H1 (cell line): ENCODE measurements at regions not wholly inside any gene's neighbourhood (a gene's known extent, or its start where the extent isn't known, plus 50 kb on each side); places are given as distances from the start of the nearest gene placed in this dataset.

ENCODE experiments used
- CTCF ChIA-PET: fragments of 300-600 bp; sonication (Branson Sonifier 250); formaldehyde crosslinking; loops from one replicate; lab custom pipeline; 2021; ENCODE audit not compliant: partially characterized antibody; lab: Charles Lee
- POLR2A ChIA-PET: fragments of 300-600 bp; sonication (Branson Sonifier 250); formaldehyde crosslinking; loops from one replicate; lab custom pipeline; 2021; ENCODE audit warnings: inconsistent platforms; ENCODE audit not compliant: partially characterized antibody; lab: Charles Lee
- DNase-seq, 2 experiments: peaks; one replicate each; pipeline versions ENCODE4 v3.0.0 to v3.0.0-alpha.2; 2010 to 2022; ENCODE audit warnings: low spot score in 2 of 2, low read depth in 1 of 2, mixed read lengths in 1 of 2
- FAIRE-seq: peaks from 2 replicates; lab custom pipeline; 2011; peaks lifted over from hg19 to GRCh38; lab: Jason Lieb, UNC
- H2AFZ ChIP-seq: 2 replicates; pipeline ENCODE4 v1.8.1; 2012; ENCODE audit warnings: low read length, inconsistent platforms
- H2AK5ac ChIP-seq: 2 replicates; pipeline ENCODE4 v1.6.1; 2013; ENCODE audit warnings: low read depth, low read length
- H2BK120ac ChIP-seq: replicated peaks from 2 replicates; pipeline ENCODE3; 2013; ENCODE audit warnings: low read depth, low read length, inconsistent platforms
- H2BK12ac ChIP-seq: 2 replicates; pipeline ENCODE4 v1.6.1; 2013; ENCODE audit warnings: low read depth, low read length
- H2BK15ac ChIP-seq: 2 replicates; pipeline ENCODE4 v1.6.1; 2013; ENCODE audit warnings: low read length
- H2BK20ac ChIP-seq: 2 replicates; pipeline ENCODE4 v1.6.1; 2013; ENCODE audit warnings: low read length
- H2BK5ac ChIP-seq: 2 replicates; pipeline ENCODE4 v1.6.1; 2013; ENCODE audit warnings: low read depth, low read length
- H3K14ac ChIP-seq: 2 replicates; pipeline ENCODE4 v1.6.1; 2013; ENCODE audit warnings: inconsistent platforms; ENCODE audit not compliant: insufficient read length
- H3K18ac ChIP-seq: 2 replicates; pipeline ENCODE4 v1.6.1; 2013; ENCODE audit warnings: low read length; ENCODE audit errors: extremely low read depth
- H3K23ac ChIP-seq: 2 replicates; pipeline ENCODE4 v1.6.1; 2013; ENCODE audit warnings: inconsistent platforms; ENCODE audit not compliant: insufficient read length
- H3K23me2 ChIP-seq: 2 replicates; pipeline ENCODE4 v1.6.1; 2013; ENCODE audit warnings: low read depth, low read length
- H3K27ac ChIP-seq: 2 replicates; pipeline ENCODE4 v1.6.1; 2011; ENCODE audit warnings: low read depth, low read length, inconsistent platforms
- H3K27me3 ChIP-seq, 4 experiments: replicated peaks in 1 of 4; 1 replicate in 1 of 4; 2 replicates in 3 of 4; pipeline versions ENCODE4 v1.6.1 to v1.8.1; 2011 to 2013; ENCODE audit warnings: low read length in 3 of 4, mild to moderate bottlenecking in 3 of 4, inconsistent platforms in 2 of 4, mixed read lengths in 2 of 4, moderate library complexity in 1 of 4; ENCODE audit not compliant: control insufficient read depth in 3 of 4, insufficient read depth in 3 of 4; ENCODE audit errors: extremely low read depth in 1 of 4
- H3K36me3 ChIP-seq, 4 experiments: 2 replicates each; pipeline versions ENCODE4 v1.6.1 to v1.8.1; 2011 to 2013; ENCODE audit warnings: mild to moderate bottlenecking in 4 of 4, low read length in 3 of 4, moderate library complexity in 2 of 4, control low read depth in 1 of 4, inconsistent platforms in 1 of 4; ENCODE audit not compliant: insufficient read depth in 4 of 4, control insufficient read depth in 2 of 4
- H3K4ac ChIP-seq: replicated peaks from 2 replicates; pipeline ENCODE3; 2013; ENCODE audit warnings: low read length, low read depth, mixed read lengths, inconsistent platforms; ENCODE audit not compliant: insufficient read length
- H3K4me1 ChIP-seq, 4 experiments: replicated peaks in 1 of 4; 1 replicate in 1 of 4; 2 replicates in 3 of 4; pipeline versions ENCODE4 v1.6.1 to v1.8.1; 2011 to 2013; ENCODE audit warnings: low read length in 3 of 4, inconsistent platforms in 2 of 4, mixed read lengths in 1 of 4; ENCODE audit not compliant: insufficient read depth in 4 of 4, control insufficient read depth in 3 of 4
- H3K4me2 ChIP-seq, 2 experiments: 2 replicates each; pipeline versions ENCODE4 v1.6.1 to v1.8.1; 2011 to 2013; ENCODE audit warnings: low read depth in 2 of 2, low read length in 2 of 2, control low read depth in 1 of 2, inconsistent platforms in 1 of 2, mild to moderate bottlenecking in 1 of 2; ENCODE audit not compliant: insufficient read depth in 1 of 2
- H3K4me3 ChIP-seq, 4 experiments: fragments of 200-600, 300-600 bp in 1 of 4; sonication (generic), shearing (Covaris generic), sonication (Bioruptor Twin) in 1 of 4; 2 replicates each; pipeline versions ENCODE4 v1.5.1 to v1.8.1; 2011 to 2016; ENCODE audit warnings: low read length in 4 of 4, low read depth in 3 of 4, control low read depth in 2 of 4, inconsistent platforms in 2 of 4, mild to moderate bottlenecking in 2 of 4, mixed read lengths in 1 of 4, moderate library complexity in 1 of 4; ENCODE audit not compliant: insufficient read depth in 2 of 4; ENCODE audit errors: extremely low read depth in 1 of 4
- H3K56ac ChIP-seq: replicated peaks from 2 replicates; pipeline ENCODE3; 2013; ENCODE audit warnings: low read depth, mild to moderate bottlenecking, mixed read lengths, low read length, inconsistent platforms; ENCODE audit not compliant: insufficient read length
- H3K79me1 ChIP-seq: 2 replicates; pipeline ENCODE4 v1.6.1; 2013; ENCODE audit warnings: low read depth, low read length, control low read depth
- H3K79me2 ChIP-seq, 2 experiments: 2 replicates each; pipeline versions ENCODE4 v1.6.1 to v1.8.1; 2012 to 2013; ENCODE audit warnings: low read length in 2 of 2, mild to moderate bottlenecking in 2 of 2, inconsistent platforms in 1 of 2; ENCODE audit not compliant: insufficient read depth in 2 of 2, control insufficient read depth in 1 of 2
- H3K9ac ChIP-seq, 4 experiments: replicated peaks in 1 of 4; 1 replicate in 1 of 4; 2 replicates in 3 of 4; pipeline versions ENCODE4 v1.6.1 to v1.8.1; 2011 to 2013; ENCODE audit warnings: low read depth in 3 of 4, low read length in 3 of 4, control low read depth in 2 of 4, mild to moderate bottlenecking in 2 of 4, moderate library complexity in 2 of 4, inconsistent platforms in 1 of 4; ENCODE audit errors: extremely low read depth in 1 of 4
- H3K9me3 ChIP-seq, 2 experiments: 2 replicates each; pipeline versions ENCODE4 v1.6.1 to v1.8.1; 2012 to 2013; ENCODE audit warnings: mild to moderate bottlenecking in 2 of 2, moderate library complexity in 2 of 2, control low read depth in 1 of 2, inconsistent platforms in 1 of 2, low read depth in 1 of 2, low read length in 1 of 2, mixed read lengths in 1 of 2; ENCODE audit not compliant: insufficient read depth in 2 of 2
- H4K20me1 ChIP-seq, 2 experiments: replicated peaks in 1 of 2; 2 replicates each; pipeline versions ENCODE3 to v1.8.1; 2011 to 2013; ENCODE audit warnings: inconsistent platforms in 2 of 2, low read length in 2 of 2, mild to moderate bottlenecking in 1 of 2; ENCODE audit not compliant: insufficient read depth in 2 of 2, control insufficient read depth in 1 of 2
- H4K5ac ChIP-seq: 2 replicates; pipeline ENCODE4 v1.6.1; 2013; ENCODE audit warnings: low read length, low read depth, mixed read lengths, inconsistent platforms; ENCODE audit not compliant: insufficient read length
- H4K8ac ChIP-seq: 2 replicates; pipeline ENCODE4 v1.8.0; 2013; ENCODE audit warnings: mild to moderate bottlenecking, moderate library complexity, low read length, inconsistent platforms; ENCODE audit not compliant: insufficient read depth; ENCODE audit errors: extremely low read depth
- H4K91ac ChIP-seq: replicated peaks from 2 replicates; pipeline ENCODE3; 2013; ENCODE audit warnings: low read length, mixed read lengths, inconsistent platforms; ENCODE audit not compliant: insufficient read length
- CTCF ChIP-seq, 3 experiments: IDR thresholded peaks; 1 replicate in 2 of 3; 2 replicates in 1 of 3; pipeline versions ENCODE4 v1.5.1 to v1.6.1; 2011; ENCODE audit warnings: low read length in 3 of 3, mild to moderate bottlenecking in 3 of 3, inconsistent platforms in 2 of 3, low read depth in 1 of 3, moderate library complexity in 1 of 3; ENCODE audit not compliant: insufficient read depth in 1 of 3; ENCODE audit errors: control extremely low read depth in 1 of 3
- NANOG ChIP-seq: IDR thresholded peaks from 2 replicates; pipeline ENCODE4 v1.6.1; 2011; ENCODE audit warnings: low read length, low read depth, mild to moderate bottlenecking, inconsistent platforms; ENCODE audit not compliant: insufficient read depth, poor library complexity, severe bottlenecking

- Histone ChIP-seq H3K23me2 (no peaks in the 10 kb centered on the region), H3K14ac (no peak overlapping the region), H2BK20ac (no peak overlapping the region), H4K91ac (no peak overlapping the region), H3K27ac (no peak overlapping the region), H2AFZ (no peak overlapping the region), H3K56ac (no peak overlapping the region), H4K8ac (no peak overlapping the region), H3K18ac (no peak overlapping the region), H3K27me3 (peaks cover 0 to 1% (median 0%) of the 10 kb centered on the region in 4 experiments; a peak in 1 of 7 replicates), H3K23ac (no peak overlapping the region), H2BK15ac (no peak overlapping the region), H4K20me1 (no peaks in the 10 kb centered on the region), H2AK5ac (no peak overlapping the region), H2BK120ac (no peak overlapping the region), H3K4me3 (no peak overlapping the region), H3K79me1 (no peaks in the 10 kb centered on the region), H3K9ac (no peak overlapping the region), H3K4ac (no peak overlapping the region), H3K9me3 (no peaks in the 10 kb centered on the region), H3K4me1 (no peaks in the 10 kb centered on the region), H2BK5ac (no peak overlapping the region), H3K79me2 (no peaks in the 10 kb centered on the region), H3K36me3 (no peaks in the 10 kb centered on the region; a peak in 1 of 8 replicates), H3K4me2 (no peak overlapping the region), H4K5ac (no peak overlapping the region), H2BK12ac (no peak overlapping the region)
- TF ChIP-seq NANOG (no peak), CTCF (IDR thresholded peaks at IDR 0.05; ENCODE audit: control extremely low read depth in 1 of 3, insufficient read depth in 1 of 3, low read depth in 1 of 3, low read length in 3 of 3) (no peak)
- no peak for FAIRE-seq
- CTCF ChIA-PET: no interaction called here
- POLR2A ChIA-PET: no interaction called here
- no peak for DNase-seq
Measured at GRCh38 chr3:162764808-162765071, 1268.1 kb downstream of the OTOL1 start.
